B cell (primary cell): ENCODE measurements at regions not wholly inside any gene's neighbourhood (a gene's known extent, or its start where the extent isn't known, plus 50 kb on each side); places are given as distances from the start of the nearest gene placed in this dataset.

ENCODE experiments used
- ATAC-seq: fragments of 200-7000 bp; cut with Tn5 transposase; one replicate; pipeline ENCODE4 v1.10.0; 2021; ENCODE audit warnings: low read depth, mild to moderate bottlenecking, moderate number of reproducible peaks, moderate library complexity
- CTCF ChIA-PET: fragments of 350-600 bp; sonication (Branson Sonifier 250); formaldehyde crosslinking; loops from one replicate; lab custom pipeline; 2021; ENCODE audit warnings: antibody characterized with exemption, inconsistent platforms; lab: Charles Lee
- POLR2A ChIA-PET: fragments of 350-600 bp; sonication (Branson Sonifier 250); formaldehyde crosslinking; loops from one replicate; lab custom pipeline; 2021; ENCODE audit warnings: antibody characterized with exemption; lab: Charles Lee
- DNase-seq: peaks from one replicate; pipeline ENCODE4 v3.0.0; 2013
- H2AFZ ChIP-seq: 2 replicates; pipeline ENCODE4 v1.6.1; 2012; ENCODE audit warnings: mild to moderate bottlenecking, low read depth, low read length; ENCODE audit not compliant: insufficient read depth, poor library complexity, severe bottlenecking
- H3K27ac ChIP-seq, 2 donors: 1 replicate in 1 of 2; 2 replicates in 1 of 2; pipeline ENCODE4 v1.5.1; 2012 to 2013; ENCODE audit warnings: low read length in 2 of 2, mild to moderate bottlenecking in 2 of 2, moderate library complexity in 1 of 2
- H3K27me3 ChIP-seq, 4 experiments: fragments of 200-600 bp in 1 of 4; sonication (generic) in 1 of 4; replicated peaks in 1 of 4; 1 replicate in 2 of 4; 2 replicates in 2 of 4; pipeline versions ENCODE4 v1.6.1 to v1.7.0; 2013 to 2016; ENCODE audit warnings: low read length in 3 of 4, mild to moderate bottlenecking in 2 of 4, mixed read lengths in 1 of 4, moderate library complexity in 1 of 4; ENCODE audit not compliant: insufficient read depth in 4 of 4, control insufficient read depth in 3 of 4; ENCODE audit errors: control extremely low read depth in 1 of 4
- H3K36me3 ChIP-seq, 2 experiments: replicated peaks in 1 of 2; 1 replicate in 1 of 2; 2 replicates in 1 of 2; pipeline versions ENCODE4 v1.6.1 to v1.7.1; 2013; ENCODE audit warnings: low read length in 1 of 2; ENCODE audit not compliant: insufficient read depth in 2 of 2, control insufficient read depth in 1 of 2; ENCODE audit errors: control extremely low read depth in 1 of 2, extremely low read depth in 1 of 2
- H3K4me1 ChIP-seq, 2 donors: fragments of 200-600 bp in 1 of 2; sonication (generic) in 1 of 2; 1 replicate in 1 of 2; 2 replicates in 1 of 2; pipeline versions ENCODE4 v1.5.1 to v1.6.1; 2013 to 2017; ENCODE audit warnings: low read length in 2 of 2; ENCODE audit not compliant: control insufficient read depth in 2 of 2, insufficient read depth in 2 of 2
- H3K4me2 ChIP-seq: replicated peaks from 2 replicates; pipeline ENCODE3; 2012; ENCODE audit warnings: mild to moderate bottlenecking, low read depth, low read length; ENCODE audit not compliant: poor library complexity, severe bottlenecking
- H3K4me3 ChIP-seq, 5 experiments: fragments of 200-600 bp in 1 of 5; sonication (generic) in 1 of 5; 1 replicate in 3 of 5; 2 replicates in 2 of 5; pipeline versions ENCODE4 v1.5.1 to v1.7.0; 2011 to 2016; ENCODE audit warnings: low read length in 4 of 5, mild to moderate bottlenecking in 4 of 5, low read depth in 2 of 5, control low read depth in 1 of 5, moderate library complexity in 1 of 5; ENCODE audit not compliant: insufficient read depth in 1 of 5; ENCODE audit errors: control extremely low read depth in 1 of 5, extremely low read depth in 1 of 5
- H3K79me2 ChIP-seq: fragments of 200-600 bp; sonication (generic); one replicate; pipeline ENCODE4 v1.6.0; 2016; ENCODE audit warnings: low read length; ENCODE audit not compliant: control insufficient read depth, insufficient read depth
- H3K9ac ChIP-seq: fragments of 200-600 bp; sonication (generic); 2 replicates; pipeline ENCODE4 v1.6.1; 2017; ENCODE audit warnings: mild to moderate bottlenecking, low read length, moderate library complexity
- H3K9me3 ChIP-seq, 3 donors: one replicate each; pipeline versions ENCODE4 v1.6.1 to v1.7.1; 2013; ENCODE audit warnings: low read length in 2 of 3; ENCODE audit not compliant: control insufficient read depth in 2 of 3, insufficient read depth in 1 of 3; ENCODE audit errors: control extremely low read depth in 1 of 3
- H4K20me1 ChIP-seq: 2 replicates; pipeline ENCODE4 v1.6.0; 2012; ENCODE audit warnings: mild to moderate bottlenecking, low read length; ENCODE audit not compliant: insufficient read depth, control insufficient read depth, poor library complexity, severe bottlenecking
- H3K27ac Mint-ChIP-seq: one replicate; pipeline ENCODE4 v1.8.0; 2021; ENCODE audit warnings: mixed read lengths
- H3K27me3 Mint-ChIP-seq: one replicate; pipeline ENCODE4 v1.8.0; 2021; ENCODE audit warnings: mixed read lengths
- H3K4me1 Mint-ChIP-seq: one replicate; pipeline ENCODE4 v1.8.0; 2021; ENCODE audit warnings: mixed read lengths
- H3K4me3 Mint-ChIP-seq: one replicate; pipeline ENCODE4 v1.8.0; 2021; ENCODE audit warnings: mixed read lengths
- H3K9me3 Mint-ChIP-seq: one replicate; pipeline ENCODE4 v1.8.0; 2022; ENCODE audit warnings: mixed read lengths; ENCODE audit not compliant: insufficient read depth
- CTCF ChIP-seq: fragments of 200-600 bp; IDR thresholded peaks from one replicate; pipeline ENCODE4 v1.8.0; 2022; ENCODE audit warnings: antibody characterized with exemption, mild to moderate bottlenecking
- EZH2 ChIP-seq: IDR thresholded peaks from 2 replicates; pipeline ENCODE4 v1.6.1; 2012; ENCODE audit warnings: borderline replicate concordance, low read depth, mild to moderate bottlenecking, moderate library complexity, low read length; ENCODE audit not compliant: insufficient read depth, poor library complexity, severe bottlenecking
- WGBS: methylation state at CpG from one replicate; pipeline ENCODE4 v1.1.5; 2013; ENCODE audit warnings: missing lambda C conversion rate; ENCODE audit not compliant: insufficient coverage; 5-methylcytosine and 5-hydroxymethylcytosine counted together
- intact Hi-C: fragments of 100-400 bp; cut with micrococcal nuclease; formaldehyde crosslinking; loops from one replicate; pipeline ENCODE4 v1.10.0; 2022

- no peak for ATAC-seq
- no peaks in the 10 kb centered on the region for H3K4me1 ChIP-seq
- H3K4me3 Mint-ChIP-seq: no peak overlapping the region
These were observed 380.8 kb upstream of the NDN start for GRCh38 chr15:24067733-24068501.

More at GRCh38 chr15:24067733-24068501, 380.8 kb upstream of the NDN start:
- no peaks in the 10 kb centered on the region for H4K20me1 ChIP-seq
- H3K9ac ChIP-seq: no peak overlapping the region
- POLR2A ChIA-PET: no interaction called here
- H3K27ac ChIP-seq: no peak overlapping the region
- H3K27me3 ChIP-seq: no peaks in the 10 kb centered on the region
- H3K4me3 ChIP-seq: no peak overlapping the region
- intact Hi-C loops: no loop called here
- Mint-ChIP-seq H3K27ac (no peak overlapping the region), H3K4me1 (no peaks in the 10 kb centered on the region), H3K27me3 (no peaks in the 10 kb centered on the region), H3K9me3 (peaks cover 7% of the 10 kb centered on the region)
- no peaks in the 10 kb centered on the region for H3K79me2 ChIP-seq
- H3K4me2 ChIP-seq: no peak overlapping the region
- WGBS: 84% methylated on average over 7 of the region's 10 CpGs
- DNase-seq: no peak
- H3K36me3 ChIP-seq: no peaks in the 10 kb centered on the region
- H3K9me3 ChIP-seq: peaks cover 2 to 4% (median 3%) of the 10 kb centered on the region in 3 donors
- TF ChIP-seq EZH2 (no peak), CTCF (no peak)
- CTCF ChIA-PET: no interaction called here
- H2AFZ ChIP-seq: no peak overlapping the region
